Glomerular visceral epithelial cell (primary cell): ENCODE measurements at regions not wholly inside any gene's neighbourhood (a gene's known extent, or its start where the extent isn't known, plus 50 kb on each side); places are given as distances from the start of the nearest gene placed in this dataset.
"Not testable (repeated sequence)": the region's sequence is repeated elsewhere in the genome, so short reads cannot be mapped to it uniquely, and the experiment has no call there.

ENCODE experiments used
- DNase-seq: peaks from one replicate; pipeline ENCODE4 v3.0.0-alpha.2; 2016; ENCODE audit errors: extremely low spot score

GRCh38 chr2:188645986-188646385 lies 328.2 kb upstream of the COL3A1 start:
- no peak for DNase-seq

- DNase-seq, result no peak
Observed at GRCh38 chr2:188647430-188648070, 326.6 kb upstream of the COL3A1 start.

GRCh38 chr2:188659656-188660406 lies 314.3 kb upstream of the COL3A1 start:
- peak; percentile 47 for DNase-seq

GRCh38 chr2:188663301-188663700 lies 310.9 kb upstream of the COL3A1 start:
- no peak for DNase-seq

- DNase-seq, result no peak
Observed at GRCh38 chr2:188664416-188664815, 309.8 kb upstream of the COL3A1 start.

- peak; percentile 26 for DNase-seq
Observed at GRCh38 chr2:188664951-188665595, 309.1 kb upstream of the COL3A1 start.

- DNase-seq, result no peak
Observed at GRCh38 chr2:188665727-188666304, 308.4 kb upstream of the COL3A1 start.

GRCh38 chr2:188666503-188666902 lies 307.7 kb upstream of the COL3A1 start:
- DNase-seq, result no peak

GRCh38 chr2:188668017-188668680 lies 306.0 kb upstream of the COL3A1 start:
- DNase-seq, result peak; percentile 56

GRCh38 chr2:188675391-188676009 lies 298.7 kb upstream of the COL3A1 start:
- peak; percentile 24 for DNase-seq

- peak; percentile 22 for DNase-seq
Observed at GRCh38 chr2:188676010-188676400, 298.2 kb upstream of the COL3A1 start.

- no peak for DNase-seq
Observed at GRCh38 chr2:188677142-188677541, 297.0 kb upstream of the COL3A1 start.

GRCh38 chr2:188678882-188679281 lies 295.3 kb upstream of the COL3A1 start:
- DNase-seq, result no peak

- no peak for DNase-seq
Observed at GRCh38 chr2:188682838-188683237, 291.3 kb upstream of the COL3A1 start.

GRCh38 chr2:188684795-188685194 lies 289.4 kb upstream of the COL3A1 start:
- DNase-seq, result no peak

- peak; percentile 31 for DNase-seq
Observed at GRCh38 chr2:188693111-188693510, 281.1 kb upstream of the COL3A1 start.

- no peak for DNase-seq
Observed at GRCh38 chr2:188693771-188694170, 280.4 kb upstream of the COL3A1 start.

- DNase-seq, result peak; percentile 73
Observed at GRCh38 chr2:188695953-188696352, 278.2 kb upstream of the COL3A1 start.

GRCh38 chr2:188698151-188698550 lies 276.0 kb upstream of the COL3A1 start:
- DNase-seq, result not testable (repeated sequence)

- peak; percentile 25 for DNase-seq
Observed at GRCh38 chr2:188701836-188702235, 272.3 kb upstream of the COL3A1 start.

GRCh38 chr2:188705191-188705590 lies 269.0 kb upstream of the COL3A1 start:
- DNase-seq, result no peak

GRCh38 chr2:188713961-188714360 lies 260.2 kb upstream of the COL3A1 start:
- no peak for DNase-seq
